Adrenal gland (tissue), 9 donors: ENCODE measurements at regions not wholly inside any gene's neighbourhood (a gene's known extent, or its start where the extent isn't known, plus 50 kb on each side); places are given as distances from the start of the nearest gene placed in this dataset.

Source experiments
- DNase-seq, 7 donors: peaks; one replicate each; pipeline ENCODE4 v3.0.0-alpha.2; 2019 to 2020
- H3K27ac ChIP-seq, 5 donors: fragments of 200-600 bp; sonication (generic) in 4 of 5; 1 replicate in 3 of 5; 2 replicates in 2 of 5; pipeline versions ENCODE4 v1.5.1 to v1.8.0; 2016 to 2020; ENCODE audit warnings: mild to moderate bottlenecking in 1 of 5
- H3K27me3 ChIP-seq: fragments of 200-600 bp; 2 replicates; pipeline ENCODE4 v1.8.0; 2021
- H3K36me3 ChIP-seq, 2 donors: fragments of 200-600 bp; replicated peaks in 1 of 2; 1 replicate in 1 of 2; 2 replicates in 1 of 2; pipeline versions ENCODE4 v1.5.1 to v1.8.0; 2018 to 2022
- H3K4me1 ChIP-seq, 2 donors: fragments of 200-600 bp; replicated peaks in 1 of 2; 1 replicate in 1 of 2; 2 replicates in 1 of 2; pipeline versions ENCODE4 v1.5.1 to v1.8.0; 2018 to 2021
- H3K4me3 ChIP-seq, 4 donors: fragments of 200-600 bp; sonication (generic) in 3 of 4; one replicate each; pipeline ENCODE4 v1.5.1; 2016 to 2018
- H3K9me3 ChIP-seq, 3 donors: fragments of 200-600 bp; sonication (generic) in 1 of 3; replicated peaks in 1 of 3; 1 replicate in 2 of 3; 2 replicates in 1 of 3; pipeline versions ENCODE4 v1.5.1 to v1.8.0; 2016 to 2021
- CTCF ChIP-seq, 6 experiments: fragments of 450-650 bp in 4 of 6; fragments of 200-600 bp in 2 of 6; sonication (generic) in 1 of 6; IDR thresholded peaks; 1 replicate in 5 of 6; 2 replicates in 1 of 6; pipeline versions ENCODE4 v1.5.1 to v1.8.0; 2016 to 2021; ENCODE audit warnings: antibody characterized with exemption in 6 of 6, mild to moderate bottlenecking in 2 of 6, moderate library complexity in 1 of 6
- POLR2A ChIP-seq, 2 donors: fragments of 450-650 bp; IDR thresholded peaks; one replicate each; pipeline ENCODE4 v1.6.1; 2017; ENCODE audit warnings: antibody characterized with exemption in 2 of 2, mild to moderate bottlenecking in 2 of 2, moderate library complexity in 1 of 2
- WGBS, 4 donors: extraction: QIAGEN DNeasy Blood & Tissue Kit in 2 of 4; methylation state at CpG; one replicate each; pipeline versions ENCODE4 v1.1.5 to v1.1.7; 2013 to 2017; 5-methylcytosine and 5-hydroxymethylcytosine counted together
- intact Hi-C, 2 donors: fragments of 100-400 bp; cut with DNase I; formaldehyde crosslinking; loops; one replicate each; pipeline versions ENCODE4 v1.14.1 to v1.15.0; 2022 to 2023
- donor health status: healthy with polysubstance abuse.
- donor health status: Bipolar disorder and iron deficiency.
- donor health status: DM: yes; HTN: yes; CAD: no.
- donor health status: DM: no; HTN: no; CAD: no.
- donor health status: DM: no; HTN: no; CAD: no.

GRCh38 chr4:121555315-121556107 lies 141.3 kb downstream of the ANXA5 start:
- Histone ChIP-seq H3K27me3 (no peaks in the 10 kb centered on the region), H3K27ac (no peak overlapping the region), H3K36me3 (no peaks in the 10 kb centered on the region), H3K4me3 (no peak overlapping the region), H3K4me1 (peaks cover 15 to 18% of the 10 kb centered on the region in 2 donors), H3K9me3 (no peaks in the 10 kb centered on the region)
- intact Hi-C loops, result no loop called here
- WGBS, 4 donors, result 61 to 71% (median 69%) methylated on average over 4 of the region's 4 CpGs
- DNase-seq, result no peak
- TF ChIP-seq CTCF (IDR thresholded peaks at IDR 0.05), result no peak
- TF ChIP-seq POLR2A (IDR thresholded peaks at IDR 0.05), result no peak

- Histone ChIP-seq H3K4me3 (no peak overlapping the region), H3K9me3 (no peaks in the 10 kb centered on the region), H3K27ac (no peak overlapping the region), H3K4me1 (peaks cover 15 to 18% of the 10 kb centered on the region in 2 donors), H3K27me3 (no peaks in the 10 kb centered on the region), H3K36me3 (no peaks in the 10 kb centered on the region)
- no peak for TF ChIP-seq CTCF (IDR thresholded peaks at IDR 0.05)
- no peak for TF ChIP-seq POLR2A (IDR thresholded peaks at IDR 0.05)
- no peak for DNase-seq
- intact Hi-C loops, result no loop called here
- 66 to 76% (median 72%) methylated on average over 4 of the region's 4 CpGs for WGBS, 4 donors
Observed at GRCh38 chr4:121554382-121554781, 142.4 kb downstream of the ANXA5 start.

GRCh38 chr4:121551881-121552280 lies 144.9 kb downstream of the ANXA5 start:
- Histone ChIP-seq H3K9me3 (no peaks in the 10 kb centered on the region), H3K4me3 (no peak overlapping the region), H3K27ac (peak overlapping the region in 4 of 5 donors; percentile 18 to 63 (median 55)), H3K27me3 (no peaks in the 10 kb centered on the region), H3K4me1 (peaks cover 15 to 18% of the 10 kb centered on the region in 2 donors), H3K36me3 (no peaks in the 10 kb centered on the region)
- 37 to 50% (median 42%) methylated on average over 1 of the region's 1 CpG for WGBS, 4 donors
- peak in 5 of 7 donors; percentile 23 to 45 (median 40) for DNase-seq
- TF ChIP-seq CTCF (IDR thresholded peaks at IDR 0.05) (no peak), POLR2A (IDR thresholded peaks at IDR 0.05) (no peak)
- intact Hi-C loops, result no loop called here

GRCh38 chr4:121551271-121551670 lies 145.5 kb downstream of the ANXA5 start:
- Histone ChIP-seq H3K4me1 (peaks cover 15 to 18% of the 10 kb centered on the region in 2 donors), H3K27me3 (no peaks in the 10 kb centered on the region), H3K27ac (peak overlapping the region in 4 of 5 donors; percentile 18 to 63 (median 55)), H3K9me3 (no peaks in the 10 kb centered on the region), H3K4me3 (no peak overlapping the region), H3K36me3 (no peaks in the 10 kb centered on the region)
- TF ChIP-seq CTCF (IDR thresholded peaks at IDR 0.05) (no peak), POLR2A (IDR thresholded peaks at IDR 0.05) (no peak)
- DNase-seq, result peak in 1 of 7 donors; percentile 13
- 57 to 87% (median 75%) methylated on average over 1 of the region's 1 CpG for WGBS, 4 donors
- intact Hi-C loops, result no loop called here
